Epidermal melanocyte (primary cell): ENCODE measurements at regions not wholly inside any gene's neighbourhood (a gene's known extent, or its start where the extent isn't known, plus 50 kb on each side); places are given as distances from the start of the nearest gene placed in this dataset.

ENCODE experiments used
- DNase-seq: peaks from one replicate; pipeline ENCODE4 v3.0.0; 2011; ENCODE audit warnings: low spot score; ENCODE audit not compliant: insufficient read length

- no peak for DNase-seq
Observed at GRCh38 chr2:56099963-56100362, 83.8 kb upstream of the CCDC85A start.

- DNase-seq, result no peak
Observed at GRCh38 chr2:56100791-56101312, 82.9 kb upstream of the CCDC85A start.

GRCh38 chr2:56102098-56102497, 81.7 kb upstream of the CCDC85A start:
- no peak for DNase-seq

GRCh38 chr2:56102866-56103265, 80.9 kb upstream of the CCDC85A start:
- DNase-seq, result no peak

- no peak for DNase-seq
Observed at GRCh38 chr2:56104962-56105361, 78.8 kb upstream of the CCDC85A start.

- no peak for DNase-seq
Observed at GRCh38 chr2:56107502-56108220, 76.1 kb upstream of the CCDC85A start.

- no peak for DNase-seq
Observed at GRCh38 chr2:56108806-56109205, 75.0 kb upstream of the CCDC85A start.

GRCh38 chr2:56109994-56110393, 73.8 kb upstream of the CCDC85A start:
- no peak for DNase-seq

GRCh38 chr2:56113382-56113975, 70.3 kb upstream of the CCDC85A start:
- DNase-seq, result no peak

- no peak for DNase-seq
Observed at GRCh38 chr2:56117764-56118163, 66.0 kb upstream of the CCDC85A start.

GRCh38 chr2:56118474-56118873, 65.3 kb upstream of the CCDC85A start:
- no peak for DNase-seq

GRCh38 chr2:56121995-56122394, 61.8 kb upstream of the CCDC85A start:
- DNase-seq, result no peak

- no peak for DNase-seq
Observed at GRCh38 chr2:56123538-56123937, 60.3 kb upstream of the CCDC85A start.

- DNase-seq, result no peak
Observed at GRCh38 chr2:56127010-56127409, 56.8 kb upstream of the CCDC85A start.

- DNase-seq, result no peak
Observed at GRCh38 chr2:56127463-56128152, 56.2 kb upstream of the CCDC85A start.

- no peak for DNase-seq
Observed at GRCh38 chr2:56128235-56128634, 55.6 kb upstream of the CCDC85A start.

GRCh38 chr2:56130463-56131070, 53.2 kb upstream of the CCDC85A start:
- DNase-seq, result no peak

- peak; percentile 37 for DNase-seq
Observed at GRCh38 chr2:56132138-56132537, 51.7 kb upstream of the CCDC85A start.

GRCh38 chr2:56133441-56133840, 50.3 kb upstream of the CCDC85A start:
- no peak for DNase-seq

GRCh38 chr2:56133931-56134629, 49.7 kb upstream of the CCDC85A start:
- DNase-seq, result no peak
